DND-41 (cell line): ENCODE measurements at regions not wholly inside any gene's neighbourhood (a gene's known extent, or its start where the extent isn't known, plus 50 kb on each side); places are given as distances from the start of the nearest gene placed in this dataset.
"Not testable (repeated sequence)": the region's sequence is repeated elsewhere in the genome, so short reads cannot be mapped to it uniquely, and the experiment has no call there.

Experiments
- ATAC-seq: fragments of 200-7000 bp; cut with Tn5 transposase; 3 replicates; pipeline ENCODE4 v1.9.1; 2021; ENCODE audit warnings: low read depth; ENCODE audit not compliant: insufficient read depth
- DNase-seq: peaks from one replicate; pipeline ENCODE4 v3.0.0-alpha.2; 2020
- H2AFZ ChIP-seq: 2 replicates; pipeline ENCODE4 v1.6.0; 2012; ENCODE audit warnings: low read depth, low read length
- H3K27ac ChIP-seq: 2 replicates; pipeline ENCODE4 v1.5.1; 2012; ENCODE audit warnings: low read length, inconsistent platforms
- H3K27me3 ChIP-seq: fragments of 200-600 bp; sonication (generic); 2 replicates; pipeline ENCODE4 v1.6.0; 2012; ENCODE audit warnings: low read length, mild to moderate bottlenecking, inconsistent platforms; ENCODE audit not compliant: insufficient read depth, poor library complexity
- H3K36me3 ChIP-seq: 2 replicates; pipeline ENCODE4 v1.5.1; 2012; ENCODE audit warnings: low read length, inconsistent platforms; ENCODE audit not compliant: insufficient read depth
- H3K4me1 ChIP-seq: 2 replicates; pipeline ENCODE4 v1.5.1; 2012; ENCODE audit warnings: mild to moderate bottlenecking, low read length; ENCODE audit not compliant: insufficient read depth
- H3K4me2 ChIP-seq: 2 replicates; pipeline ENCODE4 v1.6.0; 2012; ENCODE audit warnings: mild to moderate bottlenecking, moderate library complexity, low read length, inconsistent platforms; ENCODE audit not compliant: insufficient read depth
- H3K4me3 ChIP-seq, 2 experiments: fragments of 200-600 bp in 1 of 2; shearing (Covaris generic) in 1 of 2; 2 replicates each; pipeline ENCODE4 v1.5.1; 2012 to 2016; ENCODE audit warnings: inconsistent platforms in 2 of 2, low read length in 2 of 2, mild to moderate bottlenecking in 2 of 2, low read depth in 1 of 2, moderate library complexity in 1 of 2
- H3K79me2 ChIP-seq: 2 replicates; pipeline ENCODE4 v1.6.0; 2012; ENCODE audit warnings: low read length, inconsistent platforms; ENCODE audit not compliant: insufficient read depth
- H3K9ac ChIP-seq: 2 replicates; pipeline ENCODE4 v1.6.0; 2012; ENCODE audit warnings: low read depth, mild to moderate bottlenecking, inconsistent platforms, low read length, moderate library complexity
- H3K9me3 ChIP-seq: 2 replicates; pipeline ENCODE4 v1.5.1; 2012; ENCODE audit warnings: low read length, moderate library complexity, mild to moderate bottlenecking, inconsistent platforms; ENCODE audit not compliant: insufficient read depth, severe bottlenecking
- H4K20me1 ChIP-seq: 2 replicates; pipeline ENCODE4 v1.6.0; 2012; ENCODE audit warnings: low read length; ENCODE audit not compliant: insufficient read depth
- CTCF ChIP-seq: IDR thresholded peaks from 2 replicates; pipeline ENCODE4 v1.5.1; 2012; ENCODE audit warnings: borderline replicate concordance, low read length, moderate library complexity, mild to moderate bottlenecking; ENCODE audit not compliant: poor library complexity, severe bottlenecking; ENCODE audit errors: extremely low read depth
- EZH2 ChIP-seq: IDR thresholded peaks from 3 replicates; pipeline ENCODE4 v1.6.1; 2012; ENCODE audit warnings: borderline replicate concordance, low read depth, mild to moderate bottlenecking, moderate library complexity, low read length, inconsistent platforms; ENCODE audit not compliant: severe bottlenecking

DNA sequence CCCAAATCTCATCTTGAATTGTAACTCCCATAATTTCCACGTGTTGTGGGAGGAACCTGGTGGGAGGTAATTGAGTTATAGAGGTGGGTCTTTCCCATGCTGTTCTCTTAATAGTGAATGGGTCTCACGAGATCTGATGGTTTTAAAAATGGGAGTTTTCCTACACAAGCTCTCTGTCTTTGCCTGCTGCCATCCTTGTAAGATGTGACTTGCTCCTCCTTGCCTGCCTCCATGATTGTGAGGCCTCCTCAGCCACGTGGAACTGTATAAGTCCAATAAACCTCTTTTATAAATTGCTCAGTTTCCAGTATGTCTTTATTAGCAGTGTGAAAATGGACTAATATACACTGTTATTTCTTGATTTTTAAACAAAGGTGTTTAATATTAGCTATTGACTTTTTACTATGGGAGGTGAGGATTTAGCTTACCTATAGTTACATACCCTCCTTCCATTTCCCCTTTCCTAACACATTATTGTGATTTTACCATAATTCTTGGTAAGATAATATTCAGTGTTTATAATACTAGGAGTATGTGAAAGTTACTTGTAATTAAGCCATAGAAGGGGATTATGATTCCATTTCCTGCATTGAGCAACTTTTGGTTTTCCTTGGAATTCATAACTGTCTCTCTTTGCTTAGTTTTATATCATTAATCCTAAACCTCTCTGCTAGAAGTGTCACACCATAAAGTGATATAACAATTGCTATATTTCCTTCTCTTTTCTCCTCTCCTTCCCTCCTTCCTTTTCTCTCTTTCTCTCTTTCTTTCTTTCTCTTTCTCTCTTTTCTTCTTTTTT is 151.0 kb upstream of the KRAS start:
- Histone ChIP-seq H3K27ac (no peak overlapping the region), H3K4me2 (no peak overlapping the region), H2AFZ (no peak overlapping the region), H4K20me1 (no peaks in the 10 kb centered on the region), H3K4me3 (no peak overlapping the region), H3K27me3 (no peaks in the 10 kb centered on the region), H3K79me2 (no peaks in the 10 kb centered on the region), H3K9me3 (peaks cover 3% of the 10 kb centered on the region), H3K4me1 (no peaks in the 10 kb centered on the region), H3K36me3 (no peaks in the 10 kb centered on the region), H3K9ac (no peak overlapping the region)
- no peak for DNase-seq
- no peak for TF ChIP-seq CTCF
- TF ChIP-seq EZH2: no peak
- ATAC-seq: no peak

DNA sequence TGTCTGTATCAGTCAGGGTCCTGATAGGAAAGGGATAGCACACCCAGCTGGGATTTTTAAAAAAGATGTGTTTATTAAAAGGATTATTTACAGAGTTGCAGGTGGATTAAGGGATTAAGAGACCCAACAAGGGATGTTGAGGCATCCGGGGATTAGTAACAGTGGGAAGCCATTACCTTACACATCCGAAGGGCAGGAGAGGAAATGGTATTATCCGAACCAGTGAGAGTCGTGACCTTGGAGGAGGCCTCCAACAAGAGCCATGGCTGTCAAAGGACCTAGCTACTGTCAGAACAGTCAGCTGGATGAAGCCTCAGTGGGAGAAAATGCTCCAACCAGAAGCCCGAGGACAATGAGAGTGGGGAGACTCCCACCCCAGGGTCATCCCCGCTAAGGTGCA is 146.3 kb upstream of the KRAS start:
- Histone ChIP-seq H3K27me3 (no peaks in the 10 kb centered on the region), H3K79me2 (no peaks in the 10 kb centered on the region), H3K4me1 (no peaks in the 10 kb centered on the region), H2AFZ (no peak overlapping the region), H3K9me3 (peaks cover 3% of the 10 kb centered on the region), H3K9ac (no peak overlapping the region), H4K20me1 (no peaks in the 10 kb centered on the region), H3K4me3 (no peak overlapping the region), H3K4me2 (no peak overlapping the region), H3K36me3 (no peaks in the 10 kb centered on the region), H3K27ac (no peak overlapping the region)
- ATAC-seq (no peak), DNase-seq (no peak)
- TF ChIP-seq CTCF (no peak), EZH2 (no peak)

GRCh38 chr12:25395227-25395626 is 144.5 kb upstream of the KRAS start:
- TF ChIP-seq CTCF (no peak), EZH2 (no peak)
- Histone ChIP-seq H3K4me3 (no peak overlapping the region), H3K27ac (no peak overlapping the region), H3K27me3 (no peaks in the 10 kb centered on the region), H3K4me1 (no peaks in the 10 kb centered on the region), H4K20me1 (no peaks in the 10 kb centered on the region), H3K4me2 (no peak overlapping the region), H3K36me3 (no peaks in the 10 kb centered on the region), H2AFZ (no peak overlapping the region), H3K9ac (no peak overlapping the region), H3K79me2 (no peaks in the 10 kb centered on the region), H3K9me3 (no peaks in the 10 kb centered on the region)
- DNase-seq: no peak
- ATAC-seq: no peak

DNA sequence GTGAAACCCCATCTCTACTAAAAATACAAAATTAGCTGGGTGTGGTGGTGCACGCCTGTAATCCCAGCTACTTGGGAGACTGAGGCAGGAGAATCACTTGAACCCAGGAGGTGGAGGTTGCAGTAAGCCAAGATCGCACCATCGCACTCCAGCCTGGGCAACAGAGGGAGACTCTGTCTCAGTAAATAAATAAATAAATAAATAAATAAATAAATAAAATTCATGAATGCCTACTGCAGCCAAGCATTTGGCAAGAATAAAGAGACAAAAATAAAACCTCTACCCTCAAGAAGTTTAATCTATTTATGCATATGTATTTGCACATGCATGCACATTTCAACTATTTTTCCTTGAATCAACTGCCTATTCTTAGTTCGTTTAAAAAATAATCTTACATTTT is 144.0 kb upstream of the KRAS start:
- not testable (repeated sequence) for H3K4me3 ChIP-seq, H3K79me2 ChIP-seq, H3K9me3 ChIP-seq, H4K20me1 ChIP-seq, DNase-seq, H3K4me1 ChIP-seq, H3K4me2 ChIP-seq, H2AFZ ChIP-seq, ATAC-seq, H3K27me3 ChIP-seq, H3K27ac ChIP-seq, H3K9ac ChIP-seq, H3K36me3 ChIP-seq
